Superior temporal gyrus (tissue), 1 donor: ENCODE measurements at regions not wholly inside any gene's neighbourhood (a gene's known extent, or its start where the extent isn't known, plus 50 kb on each side); places are given as distances from the start of the nearest gene placed in this dataset.

Experiments
- DNase-seq: peaks from one replicate; pipeline ENCODE4 v3.0.0-alpha.2; 2016; ENCODE audit errors: extremely low spot score

- DNase-seq, result no peak
Observed at GRCh38 chr4:3683744-3684421, 82.3 kb upstream of the ADRA2C start.

- DNase-seq, result no peak
Observed at GRCh38 chr4:3683077-3683743, 83.0 kb upstream of the ADRA2C start.

- DNase-seq, result no peak
Observed at GRCh38 chr4:3682236-3683076, 83.7 kb upstream of the ADRA2C start.

GRCh38 chr4:3681191-3681590 is 85.0 kb upstream of the ADRA2C start:
- no peak for DNase-seq

GRCh38 chr4:3680656-3681055 is 85.5 kb upstream of the ADRA2C start:
- no peak for DNase-seq

- DNase-seq, result no peak
Observed at GRCh38 chr4:3679851-3680311, 86.3 kb upstream of the ADRA2C start.

- no peak for DNase-seq
Observed at GRCh38 chr4:3679071-3679825, 86.9 kb upstream of the ADRA2C start.

GRCh38 chr4:3677748-3678070 is 88.5 kb upstream of the ADRA2C start:
- DNase-seq, result no peak

GRCh38 chr4:3676907-3677747 is 89.1 kb upstream of the ADRA2C start:
- DNase-seq, result no peak

- no peak for DNase-seq
Observed at GRCh38 chr4:3676196-3676595, 90.0 kb upstream of the ADRA2C start.

- no peak for DNase-seq
Observed at GRCh38 chr4:3675251-3676115, 90.7 kb upstream of the ADRA2C start.

- DNase-seq, result no peak
Observed at GRCh38 chr4:3674479-3674851, 91.7 kb upstream of the ADRA2C start.

- DNase-seq, result no peak
Observed at GRCh38 chr4:3673716-3674478, 92.3 kb upstream of the ADRA2C start.

- no peak for DNase-seq
Observed at GRCh38 chr4:3673176-3673575, 93.0 kb upstream of the ADRA2C start.

- DNase-seq, result no peak
Observed at GRCh38 chr4:3672465-3672831, 93.7 kb upstream of the ADRA2C start.

- DNase-seq, result no peak
Observed at GRCh38 chr4:3671571-3672464, 94.4 kb upstream of the ADRA2C start.

GRCh38 chr4:3670521-3671519 is 95.4 kb upstream of the ADRA2C start:
- DNase-seq, result no peak
